ENCODE measurements at regions not wholly inside any gene's neighbourhood (a gene's known extent, or its start where the extent isn't known, plus 50 kb on each side); places are given as distances from the start of the nearest gene placed in this dataset. TPM values are rescaled to one million over a fixed set of nuclear protein-coding genes. Genes with fewer than 3 reads are reported as not detected.

Small RNA genes in the stretch of these regions (small RNA-seq; reads per million reads assigned to genes)
- gene AC008571.1, result not detected
